DMS 273 (cell line): ENCODE measurements at regions not wholly inside any gene's neighbourhood (a gene's known extent, or its start where the extent isn't known, plus 50 kb on each side); places are given as distances from the start of the nearest gene placed in this dataset.
A peak's percentile ranks its signal among the peaks of the same experiment; 100 is the strongest.

Source experiments
- DNase-seq: peaks from one replicate; lab custom pipeline; 2025; ENCODE audit not compliant: unreplicated experiment; lab: John Stamatoyannopoulos, UW

DNA sequence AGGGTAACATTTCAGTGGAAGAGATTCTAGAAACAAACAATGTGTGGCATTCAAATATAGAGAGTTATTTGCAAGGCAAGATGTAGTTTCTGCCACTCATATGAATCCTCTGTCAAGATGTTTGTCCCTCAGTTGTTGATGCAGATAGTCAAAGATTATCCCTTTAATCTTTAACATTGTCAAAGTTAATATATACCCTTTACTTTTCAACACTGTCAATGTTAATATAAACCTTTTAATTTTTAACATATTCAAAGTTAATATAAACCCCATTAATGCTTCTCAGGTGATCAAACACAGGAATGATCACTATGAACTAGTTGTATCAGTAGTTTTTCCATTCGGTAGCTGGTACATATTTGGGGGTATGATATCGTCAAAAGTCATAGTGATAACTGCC lies 51.9 kb upstream of the PICALM start:
- no peak for DNase-seq

DNA sequence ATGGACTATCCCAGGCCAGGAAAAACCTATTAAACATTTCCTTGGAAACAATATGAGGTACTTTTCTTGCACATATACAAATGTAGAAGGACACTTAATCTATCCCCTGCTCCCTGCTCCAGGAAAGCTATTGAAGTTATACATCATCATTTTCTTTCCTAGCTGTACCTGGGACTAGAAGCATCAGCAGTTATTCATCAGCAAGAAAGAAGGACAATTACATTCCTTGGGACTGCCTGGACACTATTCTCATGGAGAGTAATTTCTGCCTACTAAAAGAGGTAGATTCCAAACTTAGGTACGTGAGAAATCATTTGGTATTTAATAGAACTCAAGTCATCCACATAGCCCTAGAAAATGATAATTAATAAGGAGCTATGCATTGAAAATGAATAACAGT lies 51.0 kb upstream of the PICALM start:
- DNase-seq, result no peak

DNA sequence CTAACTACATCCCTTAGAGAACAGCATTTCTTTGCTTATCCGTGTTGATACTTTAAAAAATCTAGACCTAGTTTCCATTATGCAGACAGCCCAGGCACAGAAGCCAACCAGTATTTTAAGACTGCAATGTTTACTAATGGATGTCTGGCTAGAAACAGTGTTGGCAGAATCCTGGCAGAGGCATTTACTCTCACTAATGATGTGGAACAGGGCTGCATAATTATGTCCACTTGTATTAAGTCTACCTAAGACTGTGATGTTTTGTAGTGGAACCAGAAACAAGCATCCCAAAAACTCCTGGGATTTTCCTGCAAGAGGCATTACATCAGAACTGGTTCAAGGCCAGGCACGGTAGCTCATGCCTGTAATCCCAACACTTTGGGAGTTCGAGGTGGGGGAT lies 50.2 kb upstream of the PICALM start:
- DNase-seq, result peak; percentile 9
